ENCODE measurements at regions not wholly inside any gene's neighbourhood (a gene's known extent, or its start where the extent isn't known, plus 50 kb on each side); places are given as distances from the start of the nearest gene placed in this dataset.

GRCh38 chr4:116374815-116375214 is 710.6 kb downstream of the TRAM1L1 start:
- intact Hi-C loops (cut with micrococcal nuclease), result no loop called here
- no TSS peak for BruUV-seq (replicated peaks)
- in situ Hi-C loops (cut with MboI; ENCODE audit: low sequenced_read_pairs), result no loop called here
- H2BK15ac ChIP-seq (ENCODE audit: low read depth, low read length), result no peak overlapping the region
- CTCF ChIA-PET, result no interaction called here
- dilution Hi-C loops (cut with HindIII; ENCODE audit: low sequenced_read_pairs, unreplicated experiment), result no loop called here
- no peak overlapping the region for H3K4me2 ChIP-seq (ENCODE audit: low read depth, low read length)
- no peak overlapping the region for H3K9ac ChIP-seq (ENCODE audit: low read depth, low read length)
- H3K27me3 ChIP-seq (ENCODE audit: control insufficient read depth, insufficient read depth, low read length), result no peaks in the 10 kb centered on the region
- H2BK120ac ChIP-seq (ENCODE audit: low read depth, low read length), result no peak overlapping the region
- H3K79me1 ChIP-seq (ENCODE audit: low read depth in 1 of 2, low read length in 2 of 2), result no peaks in the 10 kb centered on the region
- no peak overlapping the region for H2BK5ac ChIP-seq (ENCODE audit: low read depth, low read length, poor library complexity, severe bottlenecking)
- TF ChIP-seq POLR2A (IDR thresholded peaks at IDR 0.05; ENCODE audit: low read depth, low read length) (no peak), RFX5 (IDR thresholded peaks at IDR 0.05; ENCODE audit: low read depth, low read length) (no peak), CHD1 (IDR thresholded peaks at IDR 0.05; ENCODE audit: low read depth, low read length) (no peak)
- no peak overlapping the region for H3K18ac ChIP-seq (ENCODE audit: low read depth, low read length)
- no peak overlapping the region for H4K5ac ChIP-seq (ENCODE audit: low read depth, low read length)
- no peak overlapping the region for H3K14ac ChIP-seq (replicated peaks; ENCODE audit: low read depth, low read length)
- H3K23ac ChIP-seq (ENCODE audit: low read depth, low read length), result no peak overlapping the region
- no peak overlapping the region for H4K91ac ChIP-seq (ENCODE audit: insufficient read depth, low read depth, low read length)
- H2AFZ ChIP-seq (replicated peaks; ENCODE audit: low read length, poor library complexity), result no peak overlapping the region
- H3K36me3 ChIP-seq (ENCODE audit: control insufficient read depth, insufficient read depth, low read length), result no peaks in the 10 kb centered on the region
- no peak overlapping the region for H2BK20ac ChIP-seq (ENCODE audit: low read depth, low read length)
- no peak overlapping the region for H2AK9ac ChIP-seq (replicated peaks; ENCODE audit: low read depth, low read length, poor library complexity)
- no peak overlapping the region for H3K4me3 ChIP-seq (ENCODE audit: insufficient read depth, low read depth, low read length)
- ATAC-seq (ENCODE audit: low read depth) (no peak), DNase-seq (no peak)
- no peaks in the 10 kb centered on the region for H3K9me1 ChIP-seq (ENCODE audit: insufficient read depth, low read length)
- H3K56ac ChIP-seq (ENCODE audit: extremely low read depth, insufficient read depth, low read length), result no peak overlapping the region
- no peak overlapping the region for H3K4ac ChIP-seq (ENCODE audit: low read depth, low read length)
- H4K20me1 ChIP-seq (ENCODE audit: insufficient read depth, low read length), result no peaks in the 10 kb centered on the region
- no peak overlapping the region for H3K27ac ChIP-seq (ENCODE audit: insufficient read depth, low read length)
- H3K4me1 ChIP-seq (ENCODE audit: control insufficient read depth, insufficient read depth, low read length), result no peaks in the 10 kb centered on the region
- H4K8ac ChIP-seq (ENCODE audit: low read depth in 2 of 2, low read length in 2 of 2), result no peak overlapping the region
- POLR2A ChIA-PET (ENCODE audit: unreplicated experiment), result no interaction called here
- no peak overlapping the region for H2AK5ac ChIP-seq (ENCODE audit: low read depth, low read length)
- no CpG with 5 or more reads among the region's 3 CpGs for WGBS, 2 experiments (ENCODE audit: extremely low coverage in 2 of 2, insufficient read length in 1 of 2)
- no peaks in the 10 kb centered on the region; the same call in 1 of the 2 replicates for H3K9me3 ChIP-seq (ENCODE audit: control insufficient read depth, insufficient read depth, low read length)

Measured in IMR-90 (cell line).